ENCODE measurements at regions not wholly inside any gene's neighbourhood (a gene's known extent, or its start where the extent isn't known, plus 50 kb on each side); places are given as distances from the start of the nearest gene placed in this dataset.
"Not testable (repeated sequence)": the region's sequence is repeated elsewhere in the genome, so short reads cannot be mapped to it uniquely, and the experiment has no call there.

GRCh38 chr12:114812858-114813761, 129.1 kb upstream of the TBX3 start:
- Histone ChIP-seq H3K27ac (ENCODE audit: low read depth, low read length) (no peak overlapping the region), H3K4me3 (ENCODE audit: low read depth in 1 of 2, low read length in 2 of 2) (no peak overlapping the region), H3K4me1 (ENCODE audit: control insufficient read depth in 1 of 2, insufficient read depth in 2 of 2, low read length in 2 of 2) (no peaks in the 10 kb centered on the region), H3K9me3 (ENCODE audit: control insufficient read depth in 1 of 2, low read length in 2 of 2) (no peaks in the 10 kb centered on the region), H3K9ac (ENCODE audit: low read depth in 1 of 2, low read length in 2 of 2) (peak overlapping the region in 1 of 2 donors; percentile 2), H3K36me3 (ENCODE audit: control insufficient read depth in 1 of 2, insufficient read depth in 2 of 2, low read length in 2 of 2) (no peaks in the 10 kb centered on the region), H3K27me3 (ENCODE audit: control insufficient read depth in 1 of 2, insufficient read depth in 2 of 2, low read length in 2 of 2) (no peaks in the 10 kb centered on the region)

DNA sequence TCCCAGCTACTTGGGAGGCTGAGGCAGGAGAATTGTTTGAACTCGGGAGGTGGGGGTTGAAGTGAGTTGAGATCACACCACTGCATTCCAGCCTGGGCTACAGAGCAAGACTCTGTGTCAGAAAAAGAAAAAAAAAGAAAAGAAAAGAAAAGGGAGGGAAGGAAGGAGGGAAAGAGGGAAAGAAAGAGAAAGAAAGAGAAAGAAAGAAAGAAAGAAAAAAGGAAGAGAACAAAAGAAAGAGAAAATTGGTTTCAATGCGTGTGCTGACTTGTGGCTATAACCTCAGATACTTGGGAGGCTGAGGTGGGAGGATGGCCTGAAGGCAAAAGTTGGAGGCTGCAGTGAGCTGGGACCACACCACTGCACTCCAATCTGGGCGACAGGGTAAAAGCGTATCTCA, 128.4 kb upstream of the TBX3 start:
- Histone ChIP-seq H3K9me3 (ENCODE audit: control insufficient read depth in 1 of 2, low read length in 2 of 2) (no peaks in the 10 kb centered on the region), H3K4me1 (ENCODE audit: control insufficient read depth in 1 of 2, insufficient read depth in 2 of 2, low read length in 2 of 2) (no peaks in the 10 kb centered on the region), H3K4me3 (ENCODE audit: low read depth in 1 of 2, low read length in 2 of 2) (no peak overlapping the region), H3K9ac (ENCODE audit: low read depth in 1 of 2, low read length in 2 of 2) (no peak overlapping the region), H3K27ac (ENCODE audit: low read depth, low read length) (no peak overlapping the region), H3K36me3 (ENCODE audit: control insufficient read depth in 1 of 2, insufficient read depth in 2 of 2, low read length in 2 of 2) (no peaks in the 10 kb centered on the region), H3K27me3 (ENCODE audit: control insufficient read depth in 1 of 2, insufficient read depth in 2 of 2, low read length in 2 of 2) (no peaks in the 10 kb centered on the region)

DNA sequence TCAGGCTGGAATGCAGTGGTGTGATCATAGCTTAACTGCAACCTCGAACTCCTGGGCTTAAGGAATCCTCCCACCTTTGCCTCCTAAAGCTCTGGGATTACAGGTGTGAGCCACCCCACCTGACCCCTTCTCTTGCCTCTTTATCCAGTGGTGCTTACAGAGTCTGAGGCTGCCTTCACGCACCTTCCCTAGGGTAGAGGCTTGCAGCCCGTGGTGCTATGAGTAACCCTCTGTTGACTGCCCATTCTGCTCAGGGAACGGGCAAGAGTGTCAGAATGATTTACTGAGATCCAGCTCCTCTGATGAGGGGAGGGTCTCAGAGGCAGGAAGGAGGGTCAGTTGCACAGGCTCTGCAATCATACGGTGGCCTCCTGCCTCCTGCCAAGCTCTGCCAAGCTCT, 125.1 kb upstream of the TBX3 start:
- H3K9ac ChIP-seq (ENCODE audit: low read depth in 1 of 2, low read length in 2 of 2), result no peak overlapping the region
- no peaks in the 10 kb centered on the region for H3K27me3 ChIP-seq (ENCODE audit: control insufficient read depth in 1 of 2, insufficient read depth in 2 of 2, low read length in 2 of 2)
- no peaks in the 10 kb centered on the region for H3K9me3 ChIP-seq (ENCODE audit: control insufficient read depth in 1 of 2, low read length in 2 of 2)
- no peak overlapping the region for H3K4me3 ChIP-seq (ENCODE audit: low read depth in 1 of 2, low read length in 2 of 2)
- H3K4me1 ChIP-seq (ENCODE audit: control insufficient read depth in 1 of 2, insufficient read depth in 2 of 2, low read length in 2 of 2), result no peaks in the 10 kb centered on the region
- H3K36me3 ChIP-seq (ENCODE audit: control insufficient read depth in 1 of 2, insufficient read depth in 2 of 2, low read length in 2 of 2), result no peaks in the 10 kb centered on the region
- no peak overlapping the region for H3K27ac ChIP-seq (ENCODE audit: low read depth, low read length)

DNA sequence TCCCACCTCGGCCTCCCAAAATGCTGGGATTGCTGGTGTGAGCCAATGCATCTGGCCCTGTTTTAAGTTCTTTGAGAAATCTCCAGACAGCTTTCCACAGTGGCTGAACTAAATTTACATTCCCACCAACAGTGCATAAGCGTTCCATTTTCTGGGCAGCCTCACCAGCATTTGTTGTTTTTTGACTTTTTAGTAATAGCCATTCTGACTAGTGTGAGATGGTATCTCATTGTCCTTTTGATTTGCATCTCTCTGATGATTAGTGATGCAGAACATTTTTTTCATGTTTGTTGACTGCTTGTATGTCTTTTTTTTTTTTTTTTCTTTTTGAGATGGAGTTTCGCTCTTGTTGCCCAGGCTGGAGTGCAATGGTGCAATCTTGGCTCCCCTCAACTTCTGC, 117.4 kb upstream of the TBX3 start:
- H3K4me3 ChIP-seq (ENCODE audit: low read depth in 1 of 2, low read length in 2 of 2); H3K27ac ChIP-seq (ENCODE audit: low read depth, low read length); H3K9me3 ChIP-seq (ENCODE audit: control insufficient read depth in 1 of 2, low read length in 2 of 2); H3K9ac ChIP-seq (ENCODE audit: low read depth in 1 of 2, low read length in 2 of 2); H3K4me1 ChIP-seq (ENCODE audit: control insufficient read depth in 1 of 2, insufficient read depth in 2 of 2, low read length in 2 of 2); H3K27me3 ChIP-seq (ENCODE audit: control insufficient read depth in 1 of 2, insufficient read depth in 2 of 2, low read length in 2 of 2); H3K36me3 ChIP-seq (ENCODE audit: control insufficient read depth in 1 of 2, insufficient read depth in 2 of 2, low read length in 2 of 2): not testable (repeated sequence)

- H3K27ac ChIP-seq (ENCODE audit: low read depth, low read length); H3K4me3 ChIP-seq (ENCODE audit: low read depth in 1 of 2, low read length in 2 of 2); H3K36me3 ChIP-seq (ENCODE audit: control insufficient read depth in 1 of 2, insufficient read depth in 2 of 2, low read length in 2 of 2); H3K9me3 ChIP-seq (ENCODE audit: control insufficient read depth in 1 of 2, low read length in 2 of 2); H3K27me3 ChIP-seq (ENCODE audit: control insufficient read depth in 1 of 2, insufficient read depth in 2 of 2, low read length in 2 of 2); H3K4me1 ChIP-seq (ENCODE audit: control insufficient read depth in 1 of 2, insufficient read depth in 2 of 2, low read length in 2 of 2); H3K9ac ChIP-seq (ENCODE audit: low read depth in 1 of 2, low read length in 2 of 2): not testable (repeated sequence)
These were observed 116.6 kb upstream of the TBX3 start for GRCh38 chr12:114800566-114800965.

DNA sequence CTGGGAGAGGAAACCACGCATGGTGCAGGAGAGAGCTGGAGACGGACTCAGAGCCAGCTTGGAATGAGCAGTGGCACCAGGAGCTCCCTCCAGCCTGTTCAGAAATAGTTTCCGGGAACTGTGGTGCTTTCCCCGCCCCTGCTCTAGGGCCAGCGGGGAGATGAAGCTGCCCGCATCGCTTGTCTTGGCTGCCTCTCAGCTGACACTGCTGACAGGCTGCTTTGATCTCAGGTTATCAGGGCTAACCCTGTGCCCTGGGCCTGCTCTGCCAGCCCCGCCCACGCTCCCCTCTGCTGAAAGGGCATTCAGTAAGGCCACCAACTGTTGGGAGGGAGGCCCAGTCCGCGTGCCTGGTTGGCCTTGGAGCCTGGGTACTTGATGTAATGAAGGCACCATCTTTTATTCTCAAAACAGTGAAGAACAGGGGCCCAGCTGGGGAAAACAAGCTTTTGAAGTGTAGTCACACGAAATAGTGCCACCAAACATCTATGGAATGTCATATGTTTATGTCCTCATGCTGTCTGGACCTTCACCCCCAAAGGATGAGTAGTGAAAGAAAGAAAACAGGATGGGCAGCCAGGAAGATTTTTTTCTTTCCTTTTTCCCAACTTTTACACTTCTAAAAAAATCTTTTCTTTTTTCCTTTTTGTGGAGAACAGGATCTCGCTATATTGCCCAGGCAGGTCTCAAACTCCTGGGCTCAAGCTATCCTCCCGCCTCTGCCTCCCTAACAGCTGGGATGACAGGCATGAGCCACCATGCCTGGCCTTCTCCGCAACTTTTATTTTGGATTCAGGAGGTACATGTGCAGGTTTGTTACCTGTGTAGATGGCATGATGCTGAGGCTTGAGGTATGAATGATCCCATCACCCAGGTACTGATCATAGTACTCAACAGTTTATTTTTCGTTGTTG, 115.9 kb upstream of the TBX3 start:
- Histone ChIP-seq H3K9me3 (ENCODE audit: control insufficient read depth in 1 of 2, low read length in 2 of 2) (no peaks in the 10 kb centered on the region), H3K27ac (ENCODE audit: low read depth, low read length) (no peak overlapping the region), H3K4me3 (ENCODE audit: low read depth in 1 of 2, low read length in 2 of 2) (no peak overlapping the region), H3K36me3 (ENCODE audit: control insufficient read depth in 1 of 2, insufficient read depth in 2 of 2, low read length in 2 of 2) (no peaks in the 10 kb centered on the region), H3K4me1 (ENCODE audit: control insufficient read depth in 1 of 2, insufficient read depth in 2 of 2, low read length in 2 of 2) (peaks cover 0 to 7% of the 10 kb centered on the region in 2 donors), H3K9ac (ENCODE audit: low read depth in 1 of 2, low read length in 2 of 2) (no peak overlapping the region), H3K27me3 (ENCODE audit: control insufficient read depth in 1 of 2, insufficient read depth in 2 of 2, low read length in 2 of 2) (no peaks in the 10 kb centered on the region)

GRCh38 chr12:114794049-114794558, 110.1 kb upstream of the TBX3 start:
- Histone ChIP-seq H3K9ac (ENCODE audit: low read depth in 1 of 2, low read length in 2 of 2) (no peak overlapping the region), H3K4me3 (ENCODE audit: low read depth in 1 of 2, low read length in 2 of 2) (no peak overlapping the region), H3K9me3 (ENCODE audit: control insufficient read depth in 1 of 2, low read length in 2 of 2) (no peaks in the 10 kb centered on the region), H3K4me1 (ENCODE audit: control insufficient read depth in 1 of 2, insufficient read depth in 2 of 2, low read length in 2 of 2) (no peaks in the 10 kb centered on the region), H3K36me3 (ENCODE audit: control insufficient read depth in 1 of 2, insufficient read depth in 2 of 2, low read length in 2 of 2) (no peaks in the 10 kb centered on the region), H3K27me3 (ENCODE audit: control insufficient read depth in 1 of 2, insufficient read depth in 2 of 2, low read length in 2 of 2) (no peaks in the 10 kb centered on the region), H3K27ac (ENCODE audit: low read depth, low read length) (no peak overlapping the region)

DNA sequence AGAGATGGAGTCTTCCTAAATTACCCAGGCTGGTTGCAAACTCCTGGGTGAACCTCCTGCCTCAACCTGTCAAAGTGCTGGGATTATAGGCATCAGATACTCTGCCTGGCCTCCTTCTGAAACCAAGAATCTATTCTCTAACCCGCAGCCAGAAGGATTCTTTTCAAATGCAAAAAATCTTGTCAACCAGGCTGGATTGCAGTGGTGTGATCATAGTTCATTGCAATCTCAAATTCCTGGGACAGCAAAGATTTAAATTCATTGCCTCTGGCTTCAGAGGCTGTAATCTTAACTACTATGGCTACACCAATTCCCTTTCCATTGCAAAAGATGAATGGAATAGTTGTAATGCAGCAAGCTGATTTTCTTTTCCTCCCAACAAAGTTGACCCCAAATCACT, 106.3 kb upstream of the TBX3 start:
- no peak overlapping the region for H3K4me3 ChIP-seq (ENCODE audit: low read depth in 1 of 2, low read length in 2 of 2)
- H3K9me3 ChIP-seq (ENCODE audit: control insufficient read depth in 1 of 2, low read length in 2 of 2), result no peaks in the 10 kb centered on the region
- no peak overlapping the region for H3K9ac ChIP-seq (ENCODE audit: low read depth in 1 of 2, low read length in 2 of 2)
- H3K27me3 ChIP-seq (ENCODE audit: control insufficient read depth in 1 of 2, insufficient read depth in 2 of 2, low read length in 2 of 2), result no peaks in the 10 kb centered on the region
- no peaks in the 10 kb centered on the region for H3K36me3 ChIP-seq (ENCODE audit: control insufficient read depth in 1 of 2, insufficient read depth in 2 of 2, low read length in 2 of 2)
- H3K4me1 ChIP-seq (ENCODE audit: control insufficient read depth in 1 of 2, insufficient read depth in 2 of 2, low read length in 2 of 2), result no peaks in the 10 kb centered on the region
- no peak overlapping the region for H3K27ac ChIP-seq (ENCODE audit: low read depth, low read length)

DNA sequence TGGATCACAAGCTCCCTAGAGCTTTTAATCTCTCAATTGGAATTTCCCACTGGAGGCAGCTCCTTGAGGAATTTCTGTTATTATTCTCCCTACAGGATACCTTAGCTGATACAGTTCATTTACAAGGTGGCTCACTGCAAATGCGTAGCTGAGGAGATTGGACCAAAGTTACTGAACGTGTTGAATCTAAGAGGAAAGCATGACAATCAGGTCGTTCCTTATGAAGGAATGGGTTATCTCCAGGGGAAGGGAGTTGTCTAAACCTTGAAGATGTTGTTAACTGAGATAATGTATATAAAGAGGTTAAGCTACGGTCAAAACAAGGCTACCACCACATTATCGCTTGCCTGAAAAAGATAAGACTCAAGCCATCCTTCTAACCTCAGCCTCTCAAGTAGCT, 105.8 kb upstream of the TBX3 start:
- no peaks in the 10 kb centered on the region for H3K27me3 ChIP-seq (ENCODE audit: control insufficient read depth in 1 of 2, insufficient read depth in 2 of 2, low read length in 2 of 2)
- no peaks in the 10 kb centered on the region for H3K9me3 ChIP-seq (ENCODE audit: control insufficient read depth in 1 of 2, low read length in 2 of 2)
- H3K36me3 ChIP-seq (ENCODE audit: control insufficient read depth in 1 of 2, insufficient read depth in 2 of 2, low read length in 2 of 2), result no peaks in the 10 kb centered on the region
- no peak overlapping the region for H3K27ac ChIP-seq (ENCODE audit: low read depth, low read length)
- H3K4me3 ChIP-seq (ENCODE audit: low read depth in 1 of 2, low read length in 2 of 2), result no peak overlapping the region
- no peaks in the 10 kb centered on the region for H3K4me1 ChIP-seq (ENCODE audit: control insufficient read depth in 1 of 2, insufficient read depth in 2 of 2, low read length in 2 of 2)
- H3K9ac ChIP-seq (ENCODE audit: low read depth in 1 of 2, low read length in 2 of 2), result no peak overlapping the region

- Histone ChIP-seq H3K27ac (ENCODE audit: low read depth, low read length) (no peak overlapping the region), H3K4me1 (ENCODE audit: control insufficient read depth in 1 of 2, insufficient read depth in 2 of 2, low read length in 2 of 2) (no peaks in the 10 kb centered on the region), H3K27me3 (ENCODE audit: control insufficient read depth in 1 of 2, insufficient read depth in 2 of 2, low read length in 2 of 2) (no peaks in the 10 kb centered on the region), H3K9ac (ENCODE audit: low read depth in 1 of 2, low read length in 2 of 2) (no peak overlapping the region), H3K9me3 (ENCODE audit: control insufficient read depth in 1 of 2, low read length in 2 of 2) (no peaks in the 10 kb centered on the region), H3K4me3 (ENCODE audit: low read depth in 1 of 2, low read length in 2 of 2) (no peak overlapping the region), H3K36me3 (ENCODE audit: control insufficient read depth in 1 of 2, insufficient read depth in 2 of 2, low read length in 2 of 2) (no peaks in the 10 kb centered on the region)
These were observed 105.3 kb upstream of the TBX3 start for GRCh38 chr12:114789276-114789675.
